H1 (cell line): ENCODE measurements at regions not wholly inside any gene's neighbourhood (a gene's known extent, or its start where the extent isn't known, plus 50 kb on each side); places are given as distances from the start of the nearest gene placed in this dataset.
A peak's percentile ranks its signal among the peaks of the same experiment; 100 is the strongest.

Experiments used
- CTCF ChIA-PET: fragments of 300-600 bp; sonication (Branson Sonifier 250); formaldehyde crosslinking; loops from one replicate; lab custom pipeline; 2021; ENCODE audit not compliant: partially characterized antibody; lab: Charles Lee
- POLR2A ChIA-PET: fragments of 300-600 bp; sonication (Branson Sonifier 250); formaldehyde crosslinking; loops from one replicate; lab custom pipeline; 2021; ENCODE audit warnings: inconsistent platforms; ENCODE audit not compliant: partially characterized antibody; lab: Charles Lee
- DNase-seq, 2 experiments: peaks; one replicate each; pipeline versions ENCODE4 v3.0.0 to v3.0.0-alpha.2; 2010 to 2022; ENCODE audit warnings: low spot score in 2 of 2, low read depth in 1 of 2, mixed read lengths in 1 of 2
- FAIRE-seq: peaks from 2 replicates; lab custom pipeline; 2011; peaks lifted over from hg19 to GRCh38; lab: Jason Lieb, UNC
- H2AFZ ChIP-seq: 2 replicates; pipeline ENCODE4 v1.8.1; 2012; ENCODE audit warnings: low read length, inconsistent platforms
- H2AK5ac ChIP-seq: 2 replicates; pipeline ENCODE4 v1.6.1; 2013; ENCODE audit warnings: low read depth, low read length
- H2BK120ac ChIP-seq: replicated peaks from 2 replicates; pipeline ENCODE3; 2013; ENCODE audit warnings: low read depth, low read length, inconsistent platforms
- H2BK12ac ChIP-seq: 2 replicates; pipeline ENCODE4 v1.6.1; 2013; ENCODE audit warnings: low read depth, low read length
- H2BK15ac ChIP-seq: 2 replicates; pipeline ENCODE4 v1.6.1; 2013; ENCODE audit warnings: low read length
- H2BK20ac ChIP-seq: 2 replicates; pipeline ENCODE4 v1.6.1; 2013; ENCODE audit warnings: low read length
- H2BK5ac ChIP-seq: 2 replicates; pipeline ENCODE4 v1.6.1; 2013; ENCODE audit warnings: low read depth, low read length
- H3K14ac ChIP-seq: 2 replicates; pipeline ENCODE4 v1.6.1; 2013; ENCODE audit warnings: inconsistent platforms; ENCODE audit not compliant: insufficient read length
- H3K18ac ChIP-seq: 2 replicates; pipeline ENCODE4 v1.6.1; 2013; ENCODE audit warnings: low read length; ENCODE audit errors: extremely low read depth
- H3K23ac ChIP-seq: 2 replicates; pipeline ENCODE4 v1.6.1; 2013; ENCODE audit warnings: inconsistent platforms; ENCODE audit not compliant: insufficient read length
- H3K23me2 ChIP-seq: 2 replicates; pipeline ENCODE4 v1.6.1; 2013; ENCODE audit warnings: low read depth, low read length
- H3K27ac ChIP-seq: 2 replicates; pipeline ENCODE4 v1.6.1; 2011; ENCODE audit warnings: low read depth, low read length, inconsistent platforms
- H3K27me3 ChIP-seq, 4 experiments: replicated peaks in 1 of 4; 1 replicate in 1 of 4; 2 replicates in 3 of 4; pipeline versions ENCODE4 v1.6.1 to v1.8.1; 2011 to 2013; ENCODE audit warnings: low read length in 3 of 4, mild to moderate bottlenecking in 3 of 4, inconsistent platforms in 2 of 4, mixed read lengths in 2 of 4, moderate library complexity in 1 of 4; ENCODE audit not compliant: control insufficient read depth in 3 of 4, insufficient read depth in 3 of 4; ENCODE audit errors: extremely low read depth in 1 of 4
- H3K36me3 ChIP-seq, 4 experiments: 2 replicates each; pipeline versions ENCODE4 v1.6.1 to v1.8.1; 2011 to 2013; ENCODE audit warnings: mild to moderate bottlenecking in 4 of 4, low read length in 3 of 4, moderate library complexity in 2 of 4, control low read depth in 1 of 4, inconsistent platforms in 1 of 4; ENCODE audit not compliant: insufficient read depth in 4 of 4, control insufficient read depth in 2 of 4
- H3K4ac ChIP-seq: replicated peaks from 2 replicates; pipeline ENCODE3; 2013; ENCODE audit warnings: low read length, low read depth, mixed read lengths, inconsistent platforms; ENCODE audit not compliant: insufficient read length
- H3K4me1 ChIP-seq, 4 experiments: replicated peaks in 1 of 4; 1 replicate in 1 of 4; 2 replicates in 3 of 4; pipeline versions ENCODE4 v1.6.1 to v1.8.1; 2011 to 2013; ENCODE audit warnings: low read length in 3 of 4, inconsistent platforms in 2 of 4, mixed read lengths in 1 of 4; ENCODE audit not compliant: insufficient read depth in 4 of 4, control insufficient read depth in 3 of 4
- H3K4me2 ChIP-seq, 2 experiments: 2 replicates each; pipeline versions ENCODE4 v1.6.1 to v1.8.1; 2011 to 2013; ENCODE audit warnings: low read depth in 2 of 2, low read length in 2 of 2, control low read depth in 1 of 2, inconsistent platforms in 1 of 2, mild to moderate bottlenecking in 1 of 2; ENCODE audit not compliant: insufficient read depth in 1 of 2
- H3K4me3 ChIP-seq, 4 experiments: fragments of 200-600, 300-600 bp in 1 of 4; sonication (generic), shearing (Covaris generic), sonication (Bioruptor Twin) in 1 of 4; 2 replicates each; pipeline versions ENCODE4 v1.5.1 to v1.8.1; 2011 to 2016; ENCODE audit warnings: low read length in 4 of 4, low read depth in 3 of 4, control low read depth in 2 of 4, inconsistent platforms in 2 of 4, mild to moderate bottlenecking in 2 of 4, mixed read lengths in 1 of 4, moderate library complexity in 1 of 4; ENCODE audit not compliant: insufficient read depth in 2 of 4; ENCODE audit errors: extremely low read depth in 1 of 4
- H3K56ac ChIP-seq: replicated peaks from 2 replicates; pipeline ENCODE3; 2013; ENCODE audit warnings: low read depth, mild to moderate bottlenecking, mixed read lengths, low read length, inconsistent platforms; ENCODE audit not compliant: insufficient read length
- H3K79me1 ChIP-seq: 2 replicates; pipeline ENCODE4 v1.6.1; 2013; ENCODE audit warnings: low read depth, low read length, control low read depth
- H3K79me2 ChIP-seq, 2 experiments: 2 replicates each; pipeline versions ENCODE4 v1.6.1 to v1.8.1; 2012 to 2013; ENCODE audit warnings: low read length in 2 of 2, mild to moderate bottlenecking in 2 of 2, inconsistent platforms in 1 of 2; ENCODE audit not compliant: insufficient read depth in 2 of 2, control insufficient read depth in 1 of 2
- H3K9ac ChIP-seq, 4 experiments: replicated peaks in 1 of 4; 1 replicate in 1 of 4; 2 replicates in 3 of 4; pipeline versions ENCODE4 v1.6.1 to v1.8.1; 2011 to 2013; ENCODE audit warnings: low read depth in 3 of 4, low read length in 3 of 4, control low read depth in 2 of 4, mild to moderate bottlenecking in 2 of 4, moderate library complexity in 2 of 4, inconsistent platforms in 1 of 4; ENCODE audit errors: extremely low read depth in 1 of 4
- H3K9me3 ChIP-seq, 2 experiments: 2 replicates each; pipeline versions ENCODE4 v1.6.1 to v1.8.1; 2012 to 2013; ENCODE audit warnings: mild to moderate bottlenecking in 2 of 2, moderate library complexity in 2 of 2, control low read depth in 1 of 2, inconsistent platforms in 1 of 2, low read depth in 1 of 2, low read length in 1 of 2, mixed read lengths in 1 of 2; ENCODE audit not compliant: insufficient read depth in 2 of 2
- H4K20me1 ChIP-seq, 2 experiments: replicated peaks in 1 of 2; 2 replicates each; pipeline versions ENCODE3 to v1.8.1; 2011 to 2013; ENCODE audit warnings: inconsistent platforms in 2 of 2, low read length in 2 of 2, mild to moderate bottlenecking in 1 of 2; ENCODE audit not compliant: insufficient read depth in 2 of 2, control insufficient read depth in 1 of 2
- H4K5ac ChIP-seq: 2 replicates; pipeline ENCODE4 v1.6.1; 2013; ENCODE audit warnings: low read length, low read depth, mixed read lengths, inconsistent platforms; ENCODE audit not compliant: insufficient read length
- H4K8ac ChIP-seq: 2 replicates; pipeline ENCODE4 v1.8.0; 2013; ENCODE audit warnings: mild to moderate bottlenecking, moderate library complexity, low read length, inconsistent platforms; ENCODE audit not compliant: insufficient read depth; ENCODE audit errors: extremely low read depth
- H4K91ac ChIP-seq: replicated peaks from 2 replicates; pipeline ENCODE3; 2013; ENCODE audit warnings: low read length, mixed read lengths, inconsistent platforms; ENCODE audit not compliant: insufficient read length
- CBX5 ChIP-seq: fragments of 300-800, 300-1000 bp; sonication (generic); IDR thresholded peaks from 2 replicates; pipeline ENCODE4 v1.7.1; 2016; ENCODE audit warnings: antibody characterized with exemption, low read length, low read depth
- CHD2 ChIP-seq: IDR thresholded peaks from 2 replicates; pipeline ENCODE4 v1.6.1; 2012; ENCODE audit warnings: low read length, improper control_type of control experiment
- FOSL1 ChIP-seq: IDR thresholded peaks from 2 replicates; pipeline ENCODE4 v1.6.1; 2011; ENCODE audit warnings: mild to moderate bottlenecking, low read depth, low read length, moderate library complexity; ENCODE audit not compliant: insufficient read depth
- GTF2F1 ChIP-seq: IDR thresholded peaks from 2 replicates; pipeline ENCODE4 v1.6.1; 2012; ENCODE audit warnings: low read depth, low read length, improper control_type of control experiment, borderline replicate concordance
- PHF8 ChIP-seq: fragments of 200-600 bp; sonication (generic); conservative IDR thresholded peaks from 2 replicates; pipeline ENCODE4 v1.7.1; 2012; ENCODE audit warnings: low read depth, mild to moderate bottlenecking, inconsistent platforms, low read length, moderate library complexity
- RFX5 ChIP-seq: IDR thresholded peaks from 2 replicates; pipeline ENCODE4 v1.6.1; 2011; ENCODE audit warnings: low read depth, low read length, improper control_type of control experiment, borderline replicate concordance
- WGBS, 2 experiments: shearing (Covaris generic) in 1 of 2; methylation state at CpG; one replicate each; pipeline versions ENCODE4 v1.1.6 to v1.1.7; 2013 to 2015; ENCODE audit warnings: low lambda C conversion rate in 2 of 2, mixed read lengths in 2 of 2, inconsistent platforms in 1 of 2, low coverage in 1 of 2, missing lambda C conversion rate in 1 of 2; ENCODE audit not compliant: insufficient replicate concordance in 2 of 2, insufficient coverage in 1 of 2, insufficient read length in 1 of 2; ENCODE audit errors: extremely low coverage in 1 of 2, missing lambda C conversion rate in 1 of 2; 5-methylcytosine and 5-hydroxymethylcytosine counted together

DNA sequence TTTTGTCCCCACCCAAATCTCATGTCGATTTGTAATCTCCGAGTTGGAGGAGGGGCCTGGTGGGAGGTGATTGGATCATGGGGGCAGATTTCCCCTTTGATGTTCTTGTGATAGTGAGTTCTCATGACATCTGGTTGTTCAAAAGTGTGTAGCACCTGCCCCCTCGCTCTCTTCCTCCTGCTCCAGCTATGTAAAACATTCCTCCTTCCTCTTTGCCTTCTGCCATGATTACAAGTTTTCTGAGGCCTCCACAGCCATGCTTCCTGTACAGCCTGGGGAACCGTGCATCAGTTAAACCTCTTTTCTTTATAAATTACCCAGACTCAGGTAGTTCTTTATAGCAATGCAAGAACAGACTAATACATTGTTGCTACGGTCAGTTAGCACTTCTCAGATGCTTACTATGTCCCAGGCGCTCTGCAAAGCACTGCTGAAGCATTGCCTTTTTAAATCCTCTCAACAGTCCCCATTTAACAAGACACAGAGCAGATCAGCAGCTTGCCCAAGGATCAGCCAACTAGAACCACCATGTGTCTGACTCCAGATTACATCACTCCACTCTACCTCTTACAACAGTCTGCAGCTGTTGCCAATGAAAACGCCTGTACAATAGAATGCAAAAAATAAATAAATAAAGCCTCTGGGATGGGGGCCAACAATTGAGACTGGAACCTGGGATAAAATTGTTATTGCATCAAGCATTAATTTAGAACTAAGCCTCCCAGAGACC, 52.4 kb upstream of the USP1 start:
- DNase-seq (peak in 1 of 2 experiments; percentile 26), FAIRE-seq (no peak)
- Histone ChIP-seq H3K4ac (no peak overlapping the region), H4K91ac (no peak overlapping the region), H2AFZ (no peak overlapping the region), H3K36me3 (no peaks in the 10 kb centered on the region), H4K20me1 (no peaks in the 10 kb centered on the region), H2BK12ac (no peak overlapping the region), H3K27ac (no peak overlapping the region), H2BK20ac (no peak overlapping the region), H4K8ac (no peak overlapping the region), H2BK5ac (no peak overlapping the region), H3K79me1 (no peaks in the 10 kb centered on the region), H3K4me3 (no peak overlapping the region), H3K23me2 (no peaks in the 10 kb centered on the region), H3K23ac (no peak overlapping the region), H3K79me2 (no peaks in the 10 kb centered on the region), H3K56ac (no peak overlapping the region), H3K27me3 (no peaks in the 10 kb centered on the region), H2AK5ac (no peak overlapping the region), H2BK15ac (no peak overlapping the region), H3K14ac (no peak overlapping the region), H4K5ac (no peak overlapping the region), H3K9ac (no peak overlapping the region), H3K4me1 (peaks cover 0 to 2% (median 0%) of the 10 kb centered on the region in 4 experiments; a peak in 1 of 7 replicates), H3K9me3 (no peaks in the 10 kb centered on the region), H2BK120ac (no peak overlapping the region), H3K18ac (no peak overlapping the region; the same call in 1 of the 2 replicates), H3K4me2 (no peak overlapping the region)
- WGBS, 2 experiments, result 82% methylated on average over 7 of the region's 7 CpGs; no CpG with 5 or more reads in 1 of the 2 experiments
- no peak for TF ChIP-seq CBX5
- TF ChIP-seq GTF2F1, result no peak
- TF ChIP-seq PHF8, result no peak
- no peak for TF ChIP-seq CHD2
- TF ChIP-seq RFX5, result no peak
- no peak for TF ChIP-seq FOSL1
- POLR2A ChIA-PET, result interaction anchor here (1.6 to 1.8 kb wide), 2 partner anchors 172 to 179 kb away, joined by 3 to 6 read pairs; no protein-coding TSS in a partner anchor
- CTCF ChIA-PET, result interaction anchor here (0.7 to 1.2 kb wide), 2 partner anchors 11 to 17 kb away, joined by 3 read pairs; no protein-coding TSS in a partner anchor
